ENCODE measurements at regions not wholly inside any gene's neighbourhood (a gene's known extent, or its start where the extent isn't known, plus 50 kb on each side); places are given as distances from the start of the nearest gene placed in this dataset.

DNA sequence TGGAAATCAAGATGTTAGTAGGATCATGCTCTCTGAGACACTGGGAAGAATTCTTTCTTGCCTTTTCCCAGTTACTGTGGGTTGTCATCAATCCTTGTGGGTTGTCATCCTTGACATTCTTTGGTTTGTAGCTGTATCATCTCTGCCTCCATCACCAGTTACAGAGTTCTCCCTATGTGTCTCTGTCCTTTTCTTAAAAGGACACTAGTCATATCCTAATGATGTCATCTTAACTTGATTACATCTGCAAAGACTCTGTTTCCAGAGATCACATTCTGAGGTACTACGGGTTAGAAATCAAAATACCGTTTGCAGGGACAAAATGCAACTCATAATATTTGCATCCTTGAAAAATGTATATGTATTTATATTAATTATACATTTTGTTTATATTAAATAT, 500.4 kb downstream of the ZBBX start:
- no peaks in the 10 kb centered on the region for H3K79me2 ChIP-seq (ENCODE audit: insufficient read depth)
- H4K20me1 ChIP-seq (ENCODE audit: insufficient read depth) = no peaks in the 10 kb centered on the region
- no peak overlapping the region for H3K4me3 ChIP-seq (ENCODE audit: low read depth in 2 of 2, low read length in 1 of 2)
- no peak overlapping the region for H3K27ac ChIP-seq (ENCODE audit: low read depth in 2 of 2, low read length in 1 of 2)
- ChIA-PET CTCF (no interaction called here), POLR2A (no interaction called here)
- no peak for DNase-seq
- H3K9ac ChIP-seq = no peak overlapping the region
- H2AFZ ChIP-seq (ENCODE audit: low read depth) = no peak overlapping the region
- H3K4me1 ChIP-seq (ENCODE audit: control insufficient read depth in 1 of 2, insufficient read depth in 2 of 2, low read depth in 1 of 2, low read length in 1 of 2) = no peaks in the 10 kb centered on the region
- 8% methylated on average over 2 of the region's 2 CpGs for WGBS (ENCODE audit: low lambda C conversion rate)
- no peaks in the 10 kb centered on the region for H3K27me3 ChIP-seq (ENCODE audit: insufficient read depth)
- no peaks in the 10 kb centered on the region for H3F3A ChIP-seq (replicated peaks; ENCODE audit: insufficient read depth)
- H3K9me2 ChIP-seq = no peaks in the 10 kb centered on the region
- H3K4me2 ChIP-seq = no peak overlapping the region
- TF ChIP-seq RXRA (IDR thresholded peaks at IDR 0.05; ENCODE audit: borderline replicate concordance, low read depth) (no peak), RAD21 (IDR thresholded peaks at IDR 0.05; ENCODE audit: low read length) (no peak), RFX5 (IDR thresholded peaks at IDR 0.05; ENCODE audit: low read length) (no peak), MXI1 (IDR thresholded peaks at IDR 0.05; ENCODE audit: low read depth, low read length) (no peak), SMC3 (IDR thresholded peaks at IDR 0.05; ENCODE audit: low read depth, low read length) (no peak), POLR2AphosphoS5 (IDR thresholded peaks at IDR 0.05; ENCODE audit: low read depth, low read length) (no peak), CHD2 (IDR thresholded peaks at IDR 0.05; ENCODE audit: low read length, partially characterized antibody) (no peak), ELF1 (IDR thresholded peaks at IDR 0.05) (no peak), NRF1 (IDR thresholded peaks at IDR 0.05; ENCODE audit: low read depth, low read length) (no peak), EP300 (IDR thresholded peaks at IDR 0.05; ENCODE audit: borderline replicate concordance in 1 of 2, low read depth in 1 of 2, low read length in 1 of 2) (no peak), RCOR1 (IDR thresholded peaks at IDR 0.05; ENCODE audit: low read length) (no peak), JUND (IDR thresholded peaks at IDR 0.05) (no peak), TAF1 (IDR thresholded peaks at IDR 0.05; ENCODE audit: borderline replicate concordance, low read depth, low read length) (no peak)
- TF ChIP-seq, protein P1, sequence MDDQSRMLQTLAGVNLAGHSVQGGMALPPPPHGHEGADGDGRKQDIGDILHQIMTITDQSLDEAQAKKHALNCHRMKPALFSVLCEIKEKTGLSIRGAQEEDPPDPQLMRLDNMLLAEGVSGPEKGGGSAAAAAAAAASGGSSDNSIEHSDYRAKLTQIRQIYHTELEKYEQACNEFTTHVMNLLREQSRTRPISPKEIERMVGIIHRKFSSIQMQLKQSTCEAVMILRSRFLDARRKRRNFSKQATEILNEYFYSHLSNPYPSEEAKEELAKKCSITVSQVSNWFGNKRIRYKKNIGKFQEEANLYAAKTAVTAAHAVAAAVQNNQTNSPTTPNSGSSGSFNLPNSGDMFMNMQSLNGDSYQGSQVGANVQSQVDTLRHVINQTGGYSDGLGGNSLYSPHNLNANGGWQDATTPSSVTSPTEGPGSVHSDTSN (IDR thresholded peaks at IDR 0.05) = no peak
- TF ChIP-seq, protein P2, sequence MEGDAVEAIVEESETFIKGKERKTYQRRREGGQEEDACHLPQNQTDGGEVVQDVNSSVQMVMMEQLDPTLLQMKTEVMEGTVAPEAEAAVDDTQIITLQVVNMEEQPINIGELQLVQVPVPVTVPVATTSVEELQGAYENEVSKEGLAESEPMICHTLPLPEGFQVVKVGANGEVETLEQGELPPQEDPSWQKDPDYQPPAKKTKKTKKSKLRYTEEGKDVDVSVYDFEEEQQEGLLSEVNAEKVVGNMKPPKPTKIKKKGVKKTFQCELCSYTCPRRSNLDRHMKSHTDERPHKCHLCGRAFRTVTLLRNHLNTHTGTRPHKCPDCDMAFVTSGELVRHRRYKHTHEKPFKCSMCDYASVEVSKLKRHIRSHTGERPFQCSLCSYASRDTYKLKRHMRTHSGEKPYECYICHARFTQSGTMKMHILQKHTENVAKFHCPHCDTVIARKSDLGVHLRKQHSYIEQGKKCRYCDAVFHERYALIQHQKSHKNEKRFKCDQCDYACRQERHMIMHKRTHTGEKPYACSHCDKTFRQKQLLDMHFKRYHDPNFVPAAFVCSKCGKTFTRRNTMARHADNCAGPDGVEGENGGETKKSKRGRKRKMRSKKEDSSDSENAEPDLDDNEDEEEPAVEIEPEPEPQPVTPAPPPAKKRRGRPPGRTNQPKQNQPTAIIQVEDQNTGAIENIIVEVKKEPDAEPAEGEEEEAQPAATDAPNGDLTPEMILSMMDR (IDR thresholded peaks at IDR 0.05) = no peak
- TF ChIP-seq, protein P3, sequence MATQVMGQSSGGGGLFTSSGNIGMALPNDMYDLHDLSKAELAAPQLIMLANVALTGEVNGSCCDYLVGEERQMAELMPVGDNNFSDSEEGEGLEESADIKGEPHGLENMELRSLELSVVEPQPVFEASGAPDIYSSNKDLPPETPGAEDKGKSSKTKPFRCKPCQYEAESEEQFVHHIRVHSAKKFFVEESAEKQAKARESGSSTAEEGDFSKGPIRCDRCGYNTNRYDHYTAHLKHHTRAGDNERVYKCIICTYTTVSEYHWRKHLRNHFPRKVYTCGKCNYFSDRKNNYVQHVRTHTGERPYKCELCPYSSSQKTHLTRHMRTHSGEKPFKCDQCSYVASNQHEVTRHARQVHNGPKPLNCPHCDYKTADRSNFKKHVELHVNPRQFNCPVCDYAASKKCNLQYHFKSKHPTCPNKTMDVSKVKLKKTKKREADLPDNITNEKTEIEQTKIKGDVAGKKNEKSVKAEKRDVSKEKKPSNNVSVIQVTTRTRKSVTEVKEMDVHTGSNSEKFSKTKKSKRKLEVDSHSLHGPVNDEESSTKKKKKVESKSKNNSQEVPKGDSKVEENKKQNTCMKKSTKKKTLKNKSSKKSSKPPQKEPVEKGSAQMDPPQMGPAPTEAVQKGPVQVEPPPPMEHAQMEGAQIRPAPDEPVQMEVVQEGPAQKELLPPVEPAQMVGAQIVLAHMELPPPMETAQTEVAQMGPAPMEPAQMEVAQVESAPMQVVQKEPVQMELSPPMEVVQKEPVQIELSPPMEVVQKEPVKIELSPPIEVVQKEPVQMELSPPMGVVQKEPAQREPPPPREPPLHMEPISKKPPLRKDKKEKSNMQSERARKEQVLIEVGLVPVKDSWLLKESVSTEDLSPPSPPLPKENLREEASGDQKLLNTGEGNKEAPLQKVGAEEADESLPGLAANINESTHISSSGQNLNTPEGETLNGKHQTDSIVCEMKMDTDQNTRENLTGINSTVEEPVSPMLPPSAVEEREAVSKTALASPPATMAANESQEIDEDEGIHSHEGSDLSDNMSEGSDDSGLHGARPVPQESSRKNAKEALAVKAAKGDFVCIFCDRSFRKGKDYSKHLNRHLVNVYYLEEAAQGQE (IDR thresholded peaks at IDR 0.05; ENCODE audit: low read depth, low read length) = no peak
- no peaks in the 10 kb centered on the region for H3K36me3 ChIP-seq (replicated peaks in 1 of 2; ENCODE audit: control insufficient read depth in 1 of 2, insufficient read depth in 2 of 2, low read length in 1 of 2)
- 0 out of 2 replicates have a peak, but pooled peaks cover 6% of the 10 kb centered on the region for H3K9me3 ChIP-seq
